ENCODE measurements at regions not wholly inside any gene's neighbourhood (a gene's known extent, or its start where the extent isn't known, plus 50 kb on each side); places are given as distances from the start of the nearest gene placed in this dataset.

DNA sequence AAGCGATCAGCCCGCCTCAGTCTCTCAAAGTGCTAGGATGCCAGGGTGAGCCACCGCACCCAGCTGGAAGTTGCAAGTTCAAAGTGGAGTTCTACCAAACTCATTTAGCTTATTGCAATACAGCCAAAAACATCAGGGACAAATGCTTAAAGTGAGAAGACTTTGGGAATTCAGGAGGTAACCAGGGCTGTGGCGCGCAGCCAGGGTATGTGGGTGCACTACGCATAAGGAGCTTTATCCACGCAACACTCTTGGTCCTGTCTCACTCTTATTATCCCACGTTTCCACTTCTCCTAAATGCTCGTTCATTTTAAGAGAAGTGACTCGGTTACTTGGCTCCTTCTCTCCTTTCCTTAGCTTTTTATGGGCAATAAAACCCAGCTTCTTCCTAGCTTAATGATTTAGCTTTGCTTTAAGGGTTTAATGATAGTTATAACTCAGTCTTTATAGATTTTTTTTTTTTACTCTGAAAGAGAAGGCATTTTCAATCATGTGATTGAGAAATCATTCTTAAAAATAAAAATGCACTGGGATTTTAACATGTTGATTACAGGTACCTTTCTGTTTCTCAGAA is 199.8 kb downstream of the KCNE4 start:
- TF ChIP-seq, protein P1, sequence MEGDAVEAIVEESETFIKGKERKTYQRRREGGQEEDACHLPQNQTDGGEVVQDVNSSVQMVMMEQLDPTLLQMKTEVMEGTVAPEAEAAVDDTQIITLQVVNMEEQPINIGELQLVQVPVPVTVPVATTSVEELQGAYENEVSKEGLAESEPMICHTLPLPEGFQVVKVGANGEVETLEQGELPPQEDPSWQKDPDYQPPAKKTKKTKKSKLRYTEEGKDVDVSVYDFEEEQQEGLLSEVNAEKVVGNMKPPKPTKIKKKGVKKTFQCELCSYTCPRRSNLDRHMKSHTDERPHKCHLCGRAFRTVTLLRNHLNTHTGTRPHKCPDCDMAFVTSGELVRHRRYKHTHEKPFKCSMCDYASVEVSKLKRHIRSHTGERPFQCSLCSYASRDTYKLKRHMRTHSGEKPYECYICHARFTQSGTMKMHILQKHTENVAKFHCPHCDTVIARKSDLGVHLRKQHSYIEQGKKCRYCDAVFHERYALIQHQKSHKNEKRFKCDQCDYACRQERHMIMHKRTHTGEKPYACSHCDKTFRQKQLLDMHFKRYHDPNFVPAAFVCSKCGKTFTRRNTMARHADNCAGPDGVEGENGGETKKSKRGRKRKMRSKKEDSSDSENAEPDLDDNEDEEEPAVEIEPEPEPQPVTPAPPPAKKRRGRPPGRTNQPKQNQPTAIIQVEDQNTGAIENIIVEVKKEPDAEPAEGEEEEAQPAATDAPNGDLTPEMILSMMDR (conservative IDR thresholded peaks at IDR 0.05 in 1 of 2, IDR thresholded peaks at IDR 0.05 in 1 of 2; ENCODE audit: low read depth in 1 of 2, low read length in 2 of 2), result no peak
- TF ChIP-seq EZH2 (IDR thresholded peaks at IDR 0.05; ENCODE audit: low read length, missing control alignments), result no peak

All from fibroblast of lung (primary cell).